Endothelial cell of hepatic sinusoid (primary cell): ENCODE measurements at regions not wholly inside any gene's neighbourhood (a gene's known extent, or its start where the extent isn't known, plus 50 kb on each side); places are given as distances from the start of the nearest gene placed in this dataset.
"Not testable (repeated sequence)": the region's sequence is repeated elsewhere in the genome, so short reads cannot be mapped to it uniquely, and the experiment has no call there.

Experiments used
- in situ Hi-C: cut with HindIII; loops from 2 replicates; pipeline ENCODE4 v1.10.0; 2017; ENCODE audit warnings: low sequenced_read_pairs

DNA sequence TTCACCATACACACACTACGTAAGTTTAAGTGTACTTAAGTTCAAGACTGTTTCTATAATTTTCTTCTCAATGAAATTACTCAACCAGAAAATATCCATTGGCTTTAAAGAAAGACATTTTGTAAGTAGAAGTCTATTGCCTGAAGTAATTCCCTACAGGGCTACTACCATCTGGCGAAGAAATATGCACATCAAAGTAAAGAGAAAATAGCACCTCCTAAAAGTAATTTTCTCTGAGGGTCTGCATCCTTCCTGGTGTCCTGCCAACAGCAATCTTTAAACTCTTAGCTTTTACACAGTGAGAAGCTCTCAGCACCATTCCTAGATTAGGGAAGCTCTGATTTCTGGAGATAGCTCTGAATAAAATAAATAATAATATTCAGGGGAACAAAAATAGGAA lies 498.5 kb upstream of the TYRP1 start:
- in situ Hi-C loops, result no loop called here

DNA sequence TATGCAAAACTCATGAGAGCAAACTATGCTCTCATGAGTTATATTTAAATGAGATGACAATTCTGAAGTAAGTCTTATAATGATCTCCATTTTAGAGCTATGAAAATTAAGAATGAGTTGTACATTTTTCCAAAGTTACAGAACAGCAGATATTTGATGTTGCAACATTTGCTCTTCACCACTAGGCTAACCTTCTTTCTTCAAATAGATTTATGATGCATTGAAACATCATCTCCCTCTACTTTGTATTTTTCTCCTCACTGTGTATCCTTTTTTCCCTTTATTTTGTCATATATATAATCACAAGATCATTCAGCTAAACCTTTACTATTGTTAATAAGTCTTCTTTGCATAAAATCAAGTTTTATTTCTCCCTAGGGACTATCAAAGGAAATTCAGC lies 497.7 kb upstream of the TYRP1 start:
- in situ Hi-C loops, result no loop called here

- in situ Hi-C loops, result no loop called here
These were observed 488.7 kb upstream of the TYRP1 start for GRCh38 chr9:12204512-12204911.

DNA sequence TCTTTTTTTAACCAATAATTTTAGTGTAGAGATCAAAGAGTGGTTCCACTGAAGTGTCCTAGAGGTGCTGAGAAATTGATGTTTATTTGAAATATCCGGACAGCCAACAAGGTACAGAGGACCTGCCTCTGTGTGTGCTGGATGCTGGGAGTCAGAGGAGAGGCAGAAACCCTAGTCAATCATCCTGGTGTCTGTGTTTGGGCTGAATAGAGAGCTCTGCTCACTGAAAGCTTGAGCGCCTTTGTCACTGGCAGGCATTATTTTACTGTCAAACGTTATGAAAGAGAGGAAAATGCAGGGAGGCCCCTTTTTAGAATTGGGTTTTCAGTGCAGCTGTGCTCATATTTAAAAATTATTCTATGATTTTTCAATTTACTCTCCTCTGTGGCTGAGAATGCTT lies 480.3 kb upstream of the TYRP1 start:
- in situ Hi-C loops, result no loop called here

- in situ Hi-C loops, result no loop called here
These were observed 471.7 kb upstream of the TYRP1 start for GRCh38 chr9:12221470-12221869.

GRCh38 chr9:12224449-12224848 lies 468.7 kb upstream of the TYRP1 start:
- in situ Hi-C loops, result no loop called here

GRCh38 chr9:12230708-12231107 lies 462.5 kb upstream of the TYRP1 start:
- in situ Hi-C loops, result no loop called here

DNA sequence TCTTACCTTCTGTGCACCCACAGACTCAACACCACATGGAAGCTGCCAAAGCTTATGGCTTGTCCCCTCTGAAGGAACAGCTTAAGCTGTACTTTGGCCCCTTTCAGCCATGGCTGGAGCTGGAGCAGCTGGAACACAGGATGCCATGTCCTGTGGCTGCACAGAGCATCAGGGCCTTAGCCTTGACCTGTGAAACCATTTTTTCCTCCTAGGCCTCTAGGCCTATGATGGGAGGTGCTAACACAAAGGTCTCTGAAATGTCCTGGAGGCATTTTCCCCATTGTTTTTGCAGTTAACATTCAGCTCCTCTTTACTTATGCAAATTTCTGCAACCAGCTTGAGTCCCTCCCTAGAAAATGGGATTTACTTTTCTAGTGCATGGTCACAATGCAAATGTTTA lies 461.4 kb upstream of the TYRP1 start:
- in situ Hi-C loops, result no loop called here

DNA sequence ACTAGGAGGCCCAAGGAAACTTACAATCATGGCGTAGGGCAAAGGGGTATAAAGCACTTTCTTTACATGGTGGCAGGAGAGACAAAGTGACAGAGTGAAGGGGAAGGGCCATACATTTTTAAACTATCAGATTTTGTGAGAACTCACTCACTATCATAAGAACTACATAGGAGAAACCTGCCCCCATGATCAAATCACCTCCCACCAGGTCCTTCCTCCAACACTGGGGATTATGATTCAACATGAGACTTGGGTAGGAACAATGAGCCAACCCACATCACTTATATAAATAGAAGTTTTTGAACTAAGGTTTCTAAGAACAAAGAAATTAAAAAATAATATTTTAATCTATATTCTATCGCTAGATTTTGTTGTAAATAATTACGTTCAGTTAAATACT lies 460.3 kb upstream of the TYRP1 start:
- in situ Hi-C loops, result no loop called here

DNA sequence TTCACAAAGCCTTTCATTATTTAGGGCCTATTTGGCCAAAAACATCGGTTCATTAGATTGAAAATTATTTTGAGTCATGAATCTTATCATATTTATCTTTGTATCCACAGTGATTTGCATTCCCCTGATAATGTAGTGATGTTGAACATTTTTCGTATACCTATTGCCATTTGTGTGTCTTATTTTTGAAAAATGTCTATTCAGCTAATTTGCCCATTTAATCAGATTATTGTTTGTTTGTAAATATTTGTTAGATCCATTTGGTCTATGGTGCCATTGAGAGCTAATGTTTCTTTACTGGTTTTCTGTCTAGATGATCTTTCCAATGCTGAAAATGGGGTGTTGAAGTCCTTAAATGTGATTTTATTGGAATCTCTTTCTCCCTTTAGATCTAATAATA lies 439.2 kb upstream of the TYRP1 start:
- in situ Hi-C loops, result no loop called here

GRCh38 chr9:12266758-12267157 lies 426.4 kb upstream of the TYRP1 start:
- in situ Hi-C loops, result no loop called here

- in situ Hi-C loops, result no loop called here
These were observed 421.7 kb upstream of the TYRP1 start for GRCh38 chr9:12271421-12271891.

DNA sequence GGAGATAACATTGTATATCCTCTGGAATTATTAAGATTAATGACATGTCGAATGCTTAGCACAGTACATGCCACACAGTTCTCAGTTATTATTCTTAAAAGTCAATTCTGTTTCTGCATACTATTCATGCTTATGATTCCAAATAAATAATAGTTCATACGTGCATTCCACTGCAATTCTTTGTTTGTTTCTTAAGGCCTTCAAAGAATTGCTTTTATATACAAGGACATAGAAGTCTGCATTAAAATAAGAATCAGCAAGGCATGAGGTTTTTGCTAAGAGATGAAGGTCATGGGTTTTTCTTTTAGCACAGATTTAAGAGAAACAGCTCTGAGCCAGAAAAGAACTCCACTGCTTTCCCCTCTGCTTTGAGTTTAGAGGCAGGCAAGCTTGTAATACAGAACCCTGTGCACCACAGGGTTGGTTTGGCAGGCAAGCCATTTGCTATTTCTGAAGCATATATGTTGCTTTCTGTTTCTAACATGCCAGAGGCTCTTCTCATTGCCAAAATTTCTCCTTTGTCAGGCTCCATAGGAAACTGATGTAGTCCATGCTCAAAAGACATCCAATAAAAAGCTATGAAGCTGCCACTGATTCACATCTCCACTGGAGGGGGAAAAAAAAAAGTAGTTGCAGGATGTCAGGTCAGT lies 420.6 kb upstream of the TYRP1 start:
- in situ Hi-C loops, result no loop called here

GRCh38 chr9:12274577-12274976 lies 418.6 kb upstream of the TYRP1 start:
- in situ Hi-C loops, result no loop called here

GRCh38 chr9:12276505-12276904 lies 416.7 kb upstream of the TYRP1 start:
- in situ Hi-C loops, result no loop called here

GRCh38 chr9:12289711-12290110 lies 403.5 kb upstream of the TYRP1 start:
- in situ Hi-C loops, result no loop called here

DNA sequence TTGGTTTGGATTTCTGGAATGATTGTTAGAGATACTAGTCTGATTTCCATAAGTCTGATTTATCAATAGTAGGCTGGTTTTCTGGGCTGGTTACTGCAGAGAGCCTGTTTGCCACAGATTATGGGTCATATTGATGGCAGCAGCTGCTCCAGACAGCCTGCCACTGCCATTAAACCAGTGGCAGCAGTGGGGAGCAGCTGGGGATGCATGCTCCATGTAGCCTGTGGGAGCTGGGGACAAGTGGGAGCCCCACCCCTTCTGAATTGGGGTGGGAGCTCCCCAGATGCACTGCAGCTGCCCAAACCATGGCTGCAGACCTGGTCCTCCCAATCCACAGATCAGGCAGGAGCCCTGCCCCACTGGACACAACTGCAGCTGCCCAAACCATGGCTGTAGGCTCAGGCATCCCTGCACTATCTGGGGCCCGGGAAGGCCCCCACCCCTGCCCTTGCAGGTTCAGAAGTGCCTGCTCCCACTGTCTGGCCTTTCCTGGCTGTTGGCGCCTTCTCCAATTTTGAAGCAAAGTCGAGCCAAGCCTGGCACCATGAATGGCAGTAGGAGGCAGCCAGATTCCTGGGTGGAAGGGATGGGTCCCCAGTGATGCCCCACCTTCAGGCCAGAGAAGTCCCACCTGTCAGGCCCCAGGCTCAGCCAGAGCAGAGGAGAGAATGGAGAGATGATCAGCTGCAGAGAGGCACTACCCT lies 402.9 kb upstream of the TYRP1 start:
- in situ Hi-C loops, result no loop called here

DNA sequence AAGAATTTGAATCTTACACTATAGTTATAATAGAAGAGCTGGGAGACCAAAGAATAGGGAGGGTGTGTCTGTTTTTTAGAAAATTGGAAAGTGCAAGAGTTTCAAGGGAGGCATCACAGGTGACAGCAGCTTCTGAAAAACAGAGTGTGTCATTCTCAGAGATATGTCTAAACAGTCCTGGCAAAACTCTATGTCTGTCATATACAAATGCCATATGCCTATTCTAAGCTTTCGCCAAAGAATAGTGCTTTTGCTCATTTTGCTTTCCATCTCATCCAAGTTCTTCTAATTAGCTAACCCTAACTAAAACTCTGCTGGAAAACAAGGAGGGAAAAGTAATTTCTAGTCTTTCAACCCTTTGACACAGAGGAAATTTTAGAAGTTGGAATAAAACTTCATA lies 388.0 kb upstream of the TYRP1 start:
- in situ Hi-C loops, result no loop called here

DNA sequence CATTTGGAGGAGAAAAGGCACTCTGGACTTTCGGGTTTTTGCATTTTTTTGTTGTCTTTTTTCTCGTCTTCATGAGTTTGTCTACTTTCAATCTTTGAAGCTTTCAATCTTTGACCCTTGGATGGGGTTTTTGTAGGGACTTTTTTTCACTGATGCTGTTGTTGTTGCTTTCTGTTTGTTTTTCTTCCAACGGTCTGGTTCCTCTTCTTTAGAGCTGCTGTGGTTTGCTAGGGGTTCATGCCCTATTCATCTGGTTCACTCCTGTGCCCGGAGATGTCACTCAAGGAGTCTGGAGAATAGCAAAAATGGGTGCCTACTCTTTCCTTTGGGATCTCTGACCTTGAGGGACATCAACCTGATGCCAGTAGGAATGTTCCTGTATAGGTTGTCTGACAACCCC lies 378.6 kb upstream of the TYRP1 start:
- in situ Hi-C loops, result no loop called here

DNA sequence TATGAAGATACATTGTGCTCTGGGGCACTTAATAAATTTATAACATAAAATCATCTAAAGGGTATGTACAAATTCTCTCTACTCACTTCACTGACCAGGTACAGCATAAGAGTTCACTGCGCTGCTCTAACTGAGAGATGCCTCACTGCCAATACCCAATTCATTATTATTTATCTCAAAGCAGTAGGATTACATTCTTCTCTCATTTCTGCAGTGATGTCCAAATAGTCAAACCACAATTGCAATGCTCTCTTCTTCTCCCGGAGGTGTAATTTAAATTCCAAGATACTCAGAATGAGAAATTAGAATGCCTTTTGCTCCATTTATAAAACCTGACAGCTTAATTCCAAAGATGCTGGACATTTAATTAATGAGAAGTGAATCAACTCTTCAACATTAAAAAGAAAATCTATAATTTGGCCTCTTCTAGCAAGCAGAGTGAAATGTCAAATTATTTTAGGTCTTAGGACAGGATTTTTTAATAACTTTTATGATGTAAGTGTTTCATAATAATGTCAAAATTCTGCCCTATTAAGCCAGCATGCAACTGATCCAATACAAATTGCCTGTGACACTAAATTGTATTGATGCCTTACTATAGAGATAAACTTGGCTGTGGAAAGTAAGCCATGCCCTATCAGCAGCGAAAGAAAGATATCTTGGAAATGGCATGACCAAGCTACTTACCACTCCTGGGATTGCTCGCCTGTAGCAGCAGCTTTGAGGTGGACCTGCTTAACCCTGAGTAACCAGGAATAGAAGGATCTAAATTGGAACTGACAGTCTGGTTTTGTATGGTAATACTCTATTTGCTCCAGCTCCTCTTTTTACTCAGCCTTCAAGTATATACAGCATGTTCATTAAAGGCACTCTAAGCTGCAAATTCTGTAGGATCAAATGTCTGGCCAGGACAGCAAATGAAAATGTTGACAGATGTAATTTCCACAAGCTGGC lies 374.2 kb upstream of the TYRP1 start:
- in situ Hi-C loops, result no loop called here

GRCh38 chr9:12329623-12329985 lies 363.6 kb upstream of the TYRP1 start:
- in situ Hi-C loops, result no loop called here

DNA sequence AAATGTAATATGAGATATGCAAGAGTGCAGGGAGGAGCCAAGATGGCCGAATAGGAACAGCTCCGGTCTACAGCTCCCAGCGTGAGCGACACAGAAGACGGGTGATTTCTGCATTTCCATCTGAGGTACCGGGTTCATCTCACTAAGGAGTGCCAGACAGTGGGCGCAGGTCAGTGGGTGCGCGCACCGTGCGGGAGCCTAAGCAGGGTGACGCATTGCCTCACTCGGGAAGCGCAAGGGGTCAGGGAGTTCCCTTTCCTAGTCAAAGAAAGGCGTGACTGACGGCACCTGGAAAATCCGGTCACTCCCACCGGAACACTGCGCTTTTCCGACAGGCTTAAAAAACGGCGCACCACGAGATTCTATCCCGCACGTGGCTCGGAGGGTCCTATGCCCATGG lies 359.2 kb upstream of the TYRP1 start:
- in situ Hi-C loops, result not testable (repeated sequence)
